AG09319 (cell line): ENCODE measurements at regions not wholly inside any gene's neighbourhood (a gene's known extent, or its start where the extent isn't known, plus 50 kb on each side); places are given as distances from the start of the nearest gene placed in this dataset.

Experiments used
- DNase-seq: peaks from one replicate; pipeline ENCODE4 v3.0.0-alpha.2; 2010; ENCODE audit warnings: low read depth; ENCODE audit errors: extremely low read depth
- CTCF ChIP-seq: IDR thresholded peaks from 2 replicates; pipeline ENCODE4 v1.5.1; 2011; ENCODE audit warnings: low read depth, mild to moderate bottlenecking, inconsistent platforms, low read length, moderate library complexity

- TF ChIP-seq CTCF: no peak
- DNase-seq: no peak
Observed at GRCh38 chr9:126275386-126276001, 51.1 kb upstream of the MVB12B start.

- no peak for DNase-seq
- TF ChIP-seq CTCF: no peak
Observed at GRCh38 chr9:126276056-126276728, 50.4 kb upstream of the MVB12B start.
